ENCODE measurements at regions not wholly inside any gene's neighbourhood (a gene's known extent, or its start where the extent isn't known, plus 50 kb on each side); places are given as distances from the start of the nearest gene placed in this dataset.
A peak's percentile ranks its signal among the peaks of the same experiment; 100 is the strongest.

- no peak overlapping the region for H3K27ac ChIP-seq
- no peak for DNase-seq (ENCODE audit: low read depth, low spot score)
Observed at GRCh38 chr9:26033336-26033735, 355.1 kb upstream of the TUSC1 start.

DNA sequence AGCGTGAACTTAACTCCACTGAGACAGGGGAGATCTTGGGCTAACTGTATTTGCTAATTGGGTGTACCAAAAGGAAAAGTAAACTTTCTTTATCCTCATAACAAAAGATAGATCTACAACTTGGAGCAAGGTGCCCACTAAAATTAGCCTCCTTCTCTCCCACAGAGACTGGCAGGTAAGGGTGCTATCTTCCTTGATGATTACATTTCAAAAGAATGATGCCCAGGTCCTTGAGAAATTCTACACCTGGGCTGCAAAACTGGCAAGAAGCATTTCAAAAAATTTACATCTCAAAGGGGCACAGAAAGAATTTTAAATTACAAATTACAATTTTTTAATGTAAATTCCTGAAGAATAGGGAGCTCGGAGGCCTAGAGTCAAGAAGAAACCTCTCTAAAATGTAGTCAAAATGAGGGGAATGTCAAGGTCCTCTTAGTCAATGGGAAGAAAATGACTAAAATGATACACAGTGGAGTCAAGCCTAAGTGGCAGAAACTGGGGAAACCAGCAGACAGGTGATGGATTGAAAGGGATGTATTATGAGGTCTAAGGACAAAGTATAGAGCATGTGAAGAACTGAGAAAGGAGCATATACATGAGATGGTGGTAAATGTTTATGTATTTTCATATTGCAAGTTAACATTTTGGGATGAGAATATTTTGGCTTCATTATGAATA lies 348.3 kb upstream of the TUSC1 start:
- DNase-seq (ENCODE audit: low read depth, low spot score): no peak

DNA sequence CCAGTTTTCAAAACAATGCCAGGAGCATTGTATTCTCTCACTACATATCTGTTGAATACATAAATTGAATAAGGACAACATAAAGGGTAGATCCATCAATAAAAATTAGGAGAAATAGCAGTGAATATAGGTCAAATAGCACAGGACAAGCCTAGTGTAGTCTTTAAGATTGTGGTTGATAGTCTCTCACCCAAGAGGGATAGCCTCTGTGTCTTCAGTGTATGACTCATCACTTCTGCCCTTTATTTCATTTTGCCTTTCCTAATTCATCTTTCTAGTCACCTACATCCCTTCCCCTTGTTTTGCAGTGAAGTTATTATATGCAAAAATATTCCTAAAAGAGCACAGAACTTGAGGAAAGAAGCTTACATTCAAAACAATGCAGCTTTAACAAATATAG lies 335.0 kb upstream of the TUSC1 start:
- H3K27ac ChIP-seq: no peak overlapping the region
- no peak for DNase-seq (ENCODE audit: low read depth, low spot score)

More for the DNA sequence above, 348.3 kb upstream of the TUSC1 start:
- H3K27ac ChIP-seq: no peak overlapping the region

DNA sequence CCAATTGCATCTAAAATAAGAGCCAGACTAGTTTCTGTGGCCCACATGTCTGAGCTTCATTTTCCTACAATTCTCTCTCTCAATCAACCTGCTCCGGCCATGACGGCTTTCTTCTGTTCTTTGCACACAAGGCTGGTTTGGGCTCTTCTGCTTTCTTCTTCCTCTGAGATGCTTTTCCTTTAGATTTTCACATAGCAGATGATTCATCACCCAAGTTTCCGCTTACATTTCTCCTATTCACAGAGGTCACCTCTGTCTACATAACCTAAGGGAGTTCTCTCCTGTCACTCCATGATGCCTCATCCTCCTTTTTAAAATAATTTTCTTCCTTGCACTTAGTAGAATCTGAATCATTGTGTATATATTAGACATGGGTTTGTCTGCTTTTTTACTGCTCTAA lies 334.6 kb upstream of the TUSC1 start:
- H3K27ac ChIP-seq: no peak overlapping the region
- no peak for DNase-seq (ENCODE audit: low read depth, low spot score)

DNA sequence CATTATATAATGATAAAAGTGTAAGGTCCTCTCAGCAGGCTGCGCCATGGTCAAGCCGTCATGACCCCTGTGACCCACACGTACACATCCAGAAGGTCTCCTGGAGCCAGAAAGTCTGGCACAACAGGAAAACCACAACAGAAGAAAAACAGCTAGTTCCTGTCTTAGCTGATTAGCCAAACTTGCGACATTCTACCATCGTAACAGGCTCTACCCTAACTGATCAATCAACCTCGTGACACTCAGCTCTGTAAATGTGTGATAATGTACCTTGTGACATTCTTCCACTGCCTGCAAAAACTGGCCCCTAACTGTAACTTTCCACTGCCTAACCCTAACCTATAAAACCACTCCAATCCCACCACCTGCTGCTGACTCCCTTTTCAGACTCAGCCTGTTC lies 316.4 kb upstream of the TUSC1 start:
- no peak overlapping the region for H3K27ac ChIP-seq
- no peak for DNase-seq (ENCODE audit: low read depth, low spot score)

DNA sequence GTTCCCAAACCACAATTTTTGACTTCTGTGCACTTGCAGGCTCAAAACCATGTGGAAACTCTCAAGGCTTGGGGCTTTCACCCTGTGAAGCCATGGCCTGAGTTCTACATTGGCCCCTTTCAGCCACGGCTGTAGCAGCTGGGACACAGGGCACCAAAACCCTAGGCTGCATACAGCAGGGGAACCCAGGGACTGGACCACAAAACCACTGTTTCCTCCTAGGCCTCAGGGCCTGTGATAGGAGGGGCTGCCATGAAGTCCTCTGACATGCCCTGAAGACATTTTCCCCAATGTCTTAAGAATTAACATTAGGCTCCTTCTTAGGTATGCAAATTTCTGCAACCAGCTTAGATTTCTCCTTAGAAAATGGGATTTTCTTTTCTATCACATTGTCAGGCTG lies 312.1 kb upstream of the TUSC1 start:
- no peak overlapping the region for H3K27ac ChIP-seq
- no peak for DNase-seq (ENCODE audit: low read depth, low spot score)

GRCh38 chr9:25975667-25976066 lies 297.4 kb upstream of the TUSC1 start:
- H3K27ac ChIP-seq: no peak overlapping the region
- DNase-seq (ENCODE audit: low read depth, low spot score): no peak

DNA sequence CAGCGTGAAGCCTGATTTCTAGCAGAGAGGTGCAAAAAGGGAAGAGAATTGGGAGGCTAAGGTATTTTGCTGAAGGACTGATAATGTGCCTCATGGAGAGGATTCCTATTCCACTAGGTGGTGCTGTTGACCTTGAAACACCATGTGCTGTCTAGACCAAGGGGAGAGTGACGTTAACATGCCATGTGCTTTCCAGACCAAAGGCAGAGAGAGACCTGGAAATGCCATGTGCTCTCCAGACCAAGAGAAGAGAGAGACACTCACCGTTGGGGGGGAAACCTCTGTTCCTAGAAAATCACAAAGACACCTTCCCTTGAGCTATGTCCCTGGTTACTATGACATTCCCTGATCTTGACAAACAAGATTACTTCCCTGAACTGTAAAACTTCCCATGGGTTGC lies 286.0 kb upstream of the TUSC1 start:
- H3K27ac ChIP-seq: no peak overlapping the region
- DNase-seq (ENCODE audit: low read depth, low spot score): peak; percentile 8

DNA sequence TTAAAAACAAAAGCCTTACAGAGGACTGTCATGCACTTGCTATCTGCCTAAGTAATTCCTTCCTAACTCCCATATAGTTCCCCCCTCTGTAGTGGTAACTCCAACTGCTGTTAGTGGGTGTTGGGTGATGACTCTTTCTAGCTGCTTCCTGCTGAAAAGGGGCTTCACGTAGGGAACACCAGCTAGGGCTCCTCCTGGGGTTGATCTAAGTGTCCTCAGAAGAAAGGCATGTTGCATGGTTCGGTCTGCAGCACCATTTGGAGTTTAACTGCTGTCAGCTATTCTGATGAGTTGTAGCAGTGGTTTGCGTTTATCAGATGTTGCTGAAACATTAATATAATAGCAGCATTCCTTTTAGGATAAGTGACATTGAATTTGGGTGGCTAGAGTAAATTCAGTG lies 281.9 kb upstream of the TUSC1 start:
- no peak for DNase-seq (ENCODE audit: low read depth, low spot score)
- H3K27ac ChIP-seq: no peak overlapping the region

GRCh38 chr9:25954209-25954608 lies 276.0 kb upstream of the TUSC1 start:
- no peak for DNase-seq (ENCODE audit: low read depth, low spot score)
- H3K27ac ChIP-seq: no peak overlapping the region

DNA sequence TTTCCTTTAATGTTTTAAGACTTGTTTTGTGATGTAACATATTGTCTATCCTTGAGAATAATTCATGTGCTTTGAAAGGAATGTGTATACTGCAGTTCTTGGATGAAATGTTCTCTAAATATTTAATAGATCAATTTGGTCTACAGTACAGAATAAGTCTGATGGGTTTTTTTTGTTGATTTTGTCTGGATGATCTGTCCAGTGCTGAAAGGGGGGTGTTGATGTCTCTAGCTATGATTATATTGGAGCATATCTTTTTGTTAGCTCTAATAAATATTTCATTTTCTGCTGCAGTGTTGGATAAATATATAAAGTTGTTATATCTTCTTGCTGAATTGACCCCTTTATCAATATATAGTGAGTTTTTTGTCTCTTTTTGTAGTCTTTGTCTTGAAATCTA lies 269.9 kb upstream of the TUSC1 start:
- no peak for DNase-seq (ENCODE audit: low read depth, low spot score)
- H3K27ac ChIP-seq: no peak overlapping the region

GRCh38 chr9:25939126-25939525 lies 260.9 kb upstream of the TUSC1 start:
- no peak overlapping the region for H3K27ac ChIP-seq
- DNase-seq (ENCODE audit: low read depth, low spot score): no peak

DNA sequence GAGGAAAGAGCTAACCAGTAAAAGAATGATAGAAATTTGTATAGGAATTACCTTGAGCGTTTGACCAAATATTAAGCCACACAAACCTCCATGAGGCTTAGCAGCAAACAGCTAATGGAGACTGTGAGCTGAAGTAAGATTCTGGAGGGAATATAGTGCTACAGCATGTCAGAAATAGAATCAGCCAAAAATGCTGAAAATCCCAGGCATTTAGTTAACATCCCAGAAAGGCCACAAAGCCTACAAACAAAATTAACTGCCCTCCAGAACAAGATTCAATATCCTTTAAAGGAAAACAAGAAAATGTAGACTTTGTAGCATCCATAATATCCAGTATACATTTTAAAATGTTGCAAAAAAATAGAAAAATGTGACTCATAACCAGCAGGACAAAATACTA lies 257.8 kb upstream of the TUSC1 start:
- no peak for DNase-seq (ENCODE audit: low read depth, low spot score)
- H3K27ac ChIP-seq: no peak overlapping the region

DNA sequence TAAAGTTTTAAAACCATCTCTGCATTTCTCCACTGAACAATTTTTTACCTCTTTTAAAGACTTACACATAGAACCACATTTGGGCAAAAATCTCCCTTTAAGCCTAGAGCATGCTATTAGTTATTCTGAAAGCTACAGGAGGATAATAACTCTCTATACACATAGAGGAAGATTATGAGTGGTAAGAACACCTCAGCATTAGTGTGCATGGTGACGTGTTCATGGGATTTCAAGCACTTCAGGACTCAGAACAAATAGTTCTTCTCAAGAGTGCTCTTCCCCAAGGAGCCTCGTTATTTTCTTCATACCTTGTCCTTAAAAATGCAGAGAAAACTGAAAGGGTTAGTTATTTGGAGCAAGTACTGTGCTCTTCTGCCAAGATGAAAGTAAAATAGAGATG lies 256.9 kb upstream of the TUSC1 start:
- H3K27ac ChIP-seq: no peak overlapping the region
- no peak for DNase-seq (ENCODE audit: low read depth, low spot score)

DNA sequence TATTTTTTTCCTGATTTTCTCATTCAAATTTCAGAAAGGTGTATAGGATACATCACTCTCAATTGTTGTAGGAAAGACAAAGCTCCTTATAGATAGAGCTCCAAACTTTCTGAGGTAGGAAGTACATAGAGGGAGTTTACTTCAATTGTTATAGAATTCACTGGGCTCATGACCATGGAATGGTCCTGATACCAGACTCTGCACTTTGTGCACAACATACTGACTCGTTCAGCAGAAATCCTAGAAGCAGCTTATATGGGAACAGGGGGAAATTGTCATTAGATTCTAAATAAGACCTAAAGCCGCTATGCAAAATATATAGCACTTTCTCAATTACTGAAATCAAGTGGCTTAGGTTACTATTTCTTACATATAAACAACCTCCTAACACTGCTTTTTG lies 240.5 kb upstream of the TUSC1 start:
- no peak overlapping the region for H3K27ac ChIP-seq
- DNase-seq (ENCODE audit: low read depth, low spot score): no peak

- H3K27ac ChIP-seq: no peak overlapping the region
- peak; percentile 2 for DNase-seq (ENCODE audit: low read depth, low spot score)
Observed at GRCh38 chr9:25917731-25918362, 239.6 kb upstream of the TUSC1 start.

- DNase-seq (ENCODE audit: low read depth, low spot score): no peak
- H3K27ac ChIP-seq: no peak overlapping the region
Observed at GRCh38 chr9:25913806-25914205, 235.6 kb upstream of the TUSC1 start.

DNA sequence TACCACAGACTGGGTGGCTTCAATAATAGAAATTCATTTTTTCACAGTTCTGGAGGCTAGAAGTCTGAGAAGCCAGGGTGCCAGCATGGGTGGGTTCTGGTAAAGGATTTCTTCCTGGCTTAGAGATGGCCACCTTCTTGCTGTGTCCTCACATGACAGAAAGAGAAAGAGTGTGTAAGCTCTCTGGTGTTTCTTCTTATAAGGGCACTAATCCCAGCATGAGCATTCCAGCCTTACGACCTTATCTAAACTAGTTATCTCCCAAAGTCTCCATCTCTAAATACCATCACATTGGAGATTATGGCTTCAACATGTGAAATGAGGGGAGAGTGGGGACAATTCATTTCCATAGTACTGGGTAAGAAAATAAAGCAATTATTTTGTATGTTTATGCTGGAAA lies 226.5 kb upstream of the TUSC1 start:
- no peak overlapping the region for H3K27ac ChIP-seq
- DNase-seq (ENCODE audit: low read depth, low spot score): no peak

- no peak overlapping the region for H3K27ac ChIP-seq
- no peak for DNase-seq (ENCODE audit: low read depth, low spot score)
Observed at GRCh38 chr9:25891527-25891926, 213.3 kb upstream of the TUSC1 start.

- no peak for DNase-seq (ENCODE audit: low read depth, low spot score)
- H3K27ac ChIP-seq: no peak overlapping the region
Observed at GRCh38 chr9:25889661-25890060, 211.4 kb upstream of the TUSC1 start.

DNA sequence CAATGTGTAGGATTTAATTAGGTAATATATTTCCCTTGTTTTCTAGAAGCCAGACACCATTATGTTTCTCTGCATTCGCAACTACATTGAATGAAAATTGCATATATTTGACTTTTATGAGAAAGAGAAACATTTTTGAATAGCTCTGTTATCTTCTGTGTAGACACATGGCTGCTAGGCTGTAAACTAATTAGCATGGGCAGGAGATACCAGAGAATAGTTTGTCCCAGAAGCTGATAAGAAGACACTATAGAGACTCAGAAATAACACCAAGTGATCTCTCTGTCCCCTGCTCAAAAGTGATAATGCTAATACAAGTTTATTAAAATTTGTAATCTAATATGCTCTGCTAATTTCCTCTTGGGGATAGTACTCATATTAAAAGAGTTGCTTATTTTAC lies 198.0 kb upstream of the TUSC1 start:
- H3K27ac ChIP-seq: no peak overlapping the region
- no peak for DNase-seq (ENCODE audit: low read depth, low spot score)

- no peak for DNase-seq (ENCODE audit: low read depth, low spot score)
- no peak overlapping the region for H3K27ac ChIP-seq
Observed at GRCh38 chr9:25864509-25864908, 186.3 kb upstream of the TUSC1 start.
